Kidney (tissue), 13 donors: ENCODE measurements at regions not wholly inside any gene's neighbourhood (a gene's known extent, or its start where the extent isn't known, plus 50 kb on each side); places are given as distances from the start of the nearest gene placed in this dataset.

ENCODE experiments used
- DNase-seq, 5 donors: peaks; one replicate each; pipeline ENCODE4 v3.0.0-alpha.2; 2013 to 2020
- FAIRE-seq: peaks from 2 replicates; lab custom pipeline; 2012; peaks lifted over from hg19 to GRCh38; lab: Jason Lieb, UNC
- H3K27ac ChIP-seq, 2 donors: one replicate each; pipeline ENCODE4 v1.7.0; 2013; ENCODE audit warnings: low read depth in 2 of 2, low read length in 2 of 2, inconsistent platforms in 1 of 2
- H3K27me3 ChIP-seq: one replicate; pipeline ENCODE4 v1.7.1; 2013; ENCODE audit warnings: low read length, inconsistent platforms; ENCODE audit not compliant: control insufficient read depth, insufficient read depth
- H3K36me3 ChIP-seq, 3 donors: one replicate each; pipeline versions ENCODE4 v1.7.0 to v1.7.1; 2013; ENCODE audit warnings: low read length in 3 of 3, control low read depth in 1 of 3, inconsistent platforms in 1 of 3; ENCODE audit not compliant: insufficient read depth in 3 of 3, control insufficient read depth in 2 of 3
- H3K4me1 ChIP-seq, 3 donors: one replicate each; pipeline versions ENCODE4 v1.7.0 to v1.7.1; 2013; ENCODE audit warnings: low read length in 3 of 3, inconsistent platforms in 1 of 3, low read depth in 1 of 3; ENCODE audit not compliant: control insufficient read depth in 2 of 3, insufficient read depth in 2 of 3
- H3K4me3 ChIP-seq, 3 donors: one replicate each; pipeline versions ENCODE4 v1.7.0 to v1.8.1; 2013; ENCODE audit warnings: low read length in 3 of 3, control low read depth in 1 of 3, inconsistent platforms in 1 of 3
- H3K9ac ChIP-seq, 3 donors: one replicate each; pipeline versions ENCODE4 v1.7.0 to v1.7.1; 2013; ENCODE audit warnings: low read length in 3 of 3, control low read depth in 1 of 3, inconsistent platforms in 1 of 3
- H3K9me3 ChIP-seq, 3 donors: one replicate each; pipeline versions ENCODE4 v1.7.0 to v1.7.1; 2013; ENCODE audit warnings: low read length in 3 of 3, control low read depth in 1 of 3, inconsistent platforms in 1 of 3; ENCODE audit not compliant: control insufficient read depth in 2 of 3, insufficient read depth in 1 of 3
- CTCF ChIP-seq: IDR thresholded peaks from 3 replicates; pipeline ENCODE4 v1.5.1; 2012; ENCODE audit warnings: mild to moderate bottlenecking, moderate library complexity, borderline replicate concordance; ENCODE audit not compliant: insufficient read depth; ENCODE audit errors: extremely low read depth
- intact Hi-C: fragments of 100-400 bp; cut with DNase I; formaldehyde crosslinking; loops from one replicate; pipeline ENCODE4 v1.11.1; 2022
- donor health status: control.
- donor health status: control.
- donor health status: control.
- donor health status: control.
- donor health status: control.
- donor health status: DM: yes; HTN: yes; CAD: no.
- donor health status: Normal renal cell carcinoma (clear cell type).

- Histone ChIP-seq H3K36me3 (no peaks in the 10 kb centered on the region), H3K9me3 (no peaks in the 10 kb centered on the region), H3K4me3 (no peak overlapping the region), H3K4me1 (no peaks in the 10 kb centered on the region), H3K9ac (no peak overlapping the region), H3K27ac (no peak overlapping the region), H3K27me3 (no peaks in the 10 kb centered on the region)
- FAIRE-seq (no peak), DNase-seq (no peak)
- TF ChIP-seq CTCF, result no peak
- intact Hi-C loops, result no loop called here
Measured at GRCh38 chr3:28788571-28788970, 439.9 kb upstream of the AZI2 start.

GRCh38 chr3:28791713-28792255 lies 443.2 kb upstream of the AZI2 start:
- H3K9ac ChIP-seq, result no peak overlapping the region
- no peak overlapping the region for H3K27ac ChIP-seq
- H3K4me3 ChIP-seq, result no peak overlapping the region
- H3K9me3 ChIP-seq, result no peaks in the 10 kb centered on the region
- no peak for TF ChIP-seq CTCF
- FAIRE-seq (no peak), DNase-seq (no peak)
- H3K36me3 ChIP-seq, result no peaks in the 10 kb centered on the region
- intact Hi-C loops, result no loop called here
- H3K27me3 ChIP-seq, result no peaks in the 10 kb centered on the region
- H3K4me1 ChIP-seq, result no peaks in the 10 kb centered on the region

DNA sequence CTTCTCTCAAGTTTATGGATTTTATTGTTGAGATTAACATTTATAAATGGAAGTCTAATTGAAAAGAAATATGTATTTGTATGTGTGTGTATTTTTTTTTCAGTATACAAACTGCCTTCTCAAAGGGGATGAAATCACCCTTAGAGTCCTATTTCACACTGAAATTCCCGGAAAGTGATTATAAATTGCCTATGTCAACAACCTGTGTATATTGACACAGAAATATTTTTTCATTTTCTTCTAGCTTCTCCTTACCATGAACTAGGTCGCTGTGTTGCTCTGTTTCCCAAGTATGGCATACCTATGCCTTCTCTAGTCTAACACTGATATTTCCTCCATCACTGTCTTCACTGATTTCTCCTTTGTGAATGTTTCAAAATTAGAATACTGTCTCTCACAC lies 444.0 kb upstream of the AZI2 start:
- intact Hi-C loops, result no loop called here
- no peak for DNase-seq
- Histone ChIP-seq H3K9ac (no peak overlapping the region), H3K27ac (no peak overlapping the region), H3K4me3 (no peak overlapping the region), H3K36me3 (no peaks in the 10 kb centered on the region), H3K9me3 (no peaks in the 10 kb centered on the region), H3K4me1 (no peaks in the 10 kb centered on the region), H3K27me3 (no peaks in the 10 kb centered on the region)
- no peak for TF ChIP-seq CTCF
- FAIRE-seq, result no peak

GRCh38 chr3:28799084-28799483 lies 450.5 kb upstream of the AZI2 start:
- DNase-seq, result peak in 1 of 5 donors; percentile 8
- no peak for FAIRE-seq

More at GRCh38 chr3:28799084-28799483, 450.5 kb upstream of the AZI2 start:
- Histone ChIP-seq H3K4me1 (no peaks in the 10 kb centered on the region), H3K27ac (no peak overlapping the region), H3K9ac (no peak overlapping the region), H3K36me3 (no peaks in the 10 kb centered on the region), H3K27me3 (no peaks in the 10 kb centered on the region), H3K9me3 (no peaks in the 10 kb centered on the region), H3K4me3 (no peak overlapping the region)
- TF ChIP-seq CTCF, result no peak
- intact Hi-C loops, result no loop called here
